ENCODE measurements at regions not wholly inside any gene's neighbourhood (a gene's known extent, or its start where the extent isn't known, plus 50 kb on each side); places are given as distances from the start of the nearest gene placed in this dataset.

DNA sequence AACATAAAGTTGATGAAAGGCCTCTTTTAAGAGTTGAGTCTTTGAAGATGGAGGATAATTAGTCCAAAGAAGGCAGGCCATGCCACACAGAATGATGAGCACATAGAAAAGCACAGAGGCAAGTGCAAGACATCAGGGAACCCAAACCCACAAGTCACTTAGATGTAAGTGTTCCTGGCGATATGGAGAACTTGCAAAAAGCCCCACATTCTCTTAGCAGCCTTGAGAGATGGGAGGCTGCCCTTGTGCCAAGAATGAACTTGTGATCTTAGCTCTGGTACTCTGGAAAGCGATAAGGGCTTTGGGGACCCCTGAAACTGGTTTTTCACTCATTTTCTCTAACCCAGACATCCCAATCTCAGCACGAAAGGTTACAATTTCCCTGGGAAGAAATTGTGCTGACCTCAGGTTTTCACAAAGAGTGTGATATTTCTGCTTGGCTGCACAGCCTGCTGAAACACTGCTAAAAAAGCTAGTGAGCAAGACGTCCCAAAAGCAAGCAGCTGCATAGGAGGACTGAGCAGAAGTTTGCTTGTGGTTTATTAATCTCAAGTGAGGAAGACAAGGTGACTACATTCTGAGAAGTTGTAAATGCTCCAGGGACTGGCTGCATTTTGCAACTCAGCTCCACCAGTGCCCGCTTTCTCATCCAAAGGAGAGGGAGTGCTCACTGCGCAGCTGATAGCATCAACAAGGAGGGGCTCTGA is 496.9 kb upstream of the CAMK1G start:
- TF ChIP-seq, protein P1, sequence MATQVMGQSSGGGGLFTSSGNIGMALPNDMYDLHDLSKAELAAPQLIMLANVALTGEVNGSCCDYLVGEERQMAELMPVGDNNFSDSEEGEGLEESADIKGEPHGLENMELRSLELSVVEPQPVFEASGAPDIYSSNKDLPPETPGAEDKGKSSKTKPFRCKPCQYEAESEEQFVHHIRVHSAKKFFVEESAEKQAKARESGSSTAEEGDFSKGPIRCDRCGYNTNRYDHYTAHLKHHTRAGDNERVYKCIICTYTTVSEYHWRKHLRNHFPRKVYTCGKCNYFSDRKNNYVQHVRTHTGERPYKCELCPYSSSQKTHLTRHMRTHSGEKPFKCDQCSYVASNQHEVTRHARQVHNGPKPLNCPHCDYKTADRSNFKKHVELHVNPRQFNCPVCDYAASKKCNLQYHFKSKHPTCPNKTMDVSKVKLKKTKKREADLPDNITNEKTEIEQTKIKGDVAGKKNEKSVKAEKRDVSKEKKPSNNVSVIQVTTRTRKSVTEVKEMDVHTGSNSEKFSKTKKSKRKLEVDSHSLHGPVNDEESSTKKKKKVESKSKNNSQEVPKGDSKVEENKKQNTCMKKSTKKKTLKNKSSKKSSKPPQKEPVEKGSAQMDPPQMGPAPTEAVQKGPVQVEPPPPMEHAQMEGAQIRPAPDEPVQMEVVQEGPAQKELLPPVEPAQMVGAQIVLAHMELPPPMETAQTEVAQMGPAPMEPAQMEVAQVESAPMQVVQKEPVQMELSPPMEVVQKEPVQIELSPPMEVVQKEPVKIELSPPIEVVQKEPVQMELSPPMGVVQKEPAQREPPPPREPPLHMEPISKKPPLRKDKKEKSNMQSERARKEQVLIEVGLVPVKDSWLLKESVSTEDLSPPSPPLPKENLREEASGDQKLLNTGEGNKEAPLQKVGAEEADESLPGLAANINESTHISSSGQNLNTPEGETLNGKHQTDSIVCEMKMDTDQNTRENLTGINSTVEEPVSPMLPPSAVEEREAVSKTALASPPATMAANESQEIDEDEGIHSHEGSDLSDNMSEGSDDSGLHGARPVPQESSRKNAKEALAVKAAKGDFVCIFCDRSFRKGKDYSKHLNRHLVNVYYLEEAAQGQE (IDR thresholded peaks at IDR 0.05; ENCODE audit: borderline replicate concordance) = no peak
- no peak for TF ChIP-seq SMC3 (conservative IDR thresholded peaks at IDR 0.05; ENCODE audit: poor library complexity)
- TF ChIP-seq RAD21 (conservative IDR thresholded peaks at IDR 0.05) = no peak
- no peak for TF ChIP-seq TAF1 (IDR thresholded peaks at IDR 0.05; ENCODE audit: low read depth)
- TF ChIP-seq EZH2 (IDR thresholded peaks at IDR 0.05; ENCODE audit: borderline replicate concordance, insufficient read depth, low read length, poor library complexity, severe bottlenecking) = no peak
- Histone ChIP-seq H3K9me3 (ENCODE audit: low read length) (no peaks in the 10 kb centered on the region), H3K9ac (ENCODE audit: low read length) (no peak overlapping the region), H3K36me3 (ENCODE audit: insufficient read depth, low read length) (no peaks in the 10 kb centered on the region), H2AFZ (ENCODE audit: low read depth, low read length) (no peak overlapping the region), H3K4me3 (ENCODE audit: low read length) (no peak overlapping the region), H3K9me2 (ENCODE audit: insufficient read depth, low read length) (no peaks in the 10 kb centered on the region), H3K27ac (ENCODE audit: low read length) (no peak overlapping the region), H3K79me2 (replicated peaks; ENCODE audit: insufficient read depth, low read length) (no peaks in the 10 kb centered on the region), H4K20me1 (ENCODE audit: insufficient read depth) (no peaks in the 10 kb centered on the region), H3F3A (ENCODE audit: insufficient read depth, low read length, poor library complexity, severe bottlenecking) (no peaks in the 10 kb centered on the region), H3K4me2 (ENCODE audit: low read length) (no peak overlapping the region), H3K27me3 (ENCODE audit: insufficient read depth, low read depth, low read length) (no peaks in the 10 kb centered on the region)

DNA sequence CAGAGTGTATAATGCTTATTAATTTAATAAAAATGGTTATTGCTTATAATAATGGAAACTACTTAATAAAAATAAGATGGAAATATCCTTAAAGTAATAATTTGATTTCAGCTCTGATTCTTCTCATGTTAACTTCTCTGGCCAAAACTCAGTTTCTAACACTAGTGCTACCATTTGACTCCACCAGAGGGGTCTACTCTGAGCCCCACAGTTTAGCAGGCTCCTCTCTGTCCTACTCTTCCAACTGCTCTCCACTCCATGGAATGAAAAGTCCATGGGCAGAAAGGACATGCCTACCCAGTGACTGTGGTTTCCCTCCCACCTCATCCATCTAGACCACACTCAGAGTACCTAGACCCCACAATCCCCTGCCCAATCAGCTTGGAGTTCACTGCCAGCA is 489.1 kb upstream of the CAMK1G start:
- no peaks in the 10 kb centered on the region for H3K36me3 ChIP-seq (ENCODE audit: insufficient read depth, low read length)
- no peaks in the 10 kb centered on the region for H4K20me1 ChIP-seq (ENCODE audit: insufficient read depth)
- no peaks in the 10 kb centered on the region for H3K9me2 ChIP-seq (ENCODE audit: insufficient read depth, low read length)
- no peak overlapping the region for H2AFZ ChIP-seq (ENCODE audit: low read depth, low read length)
- no peaks in the 10 kb centered on the region for H3K9me3 ChIP-seq (ENCODE audit: low read length)
- no peak for TF ChIP-seq TAF1 (IDR thresholded peaks at IDR 0.05; ENCODE audit: low read depth)
- TF ChIP-seq, protein P1 (IDR thresholded peaks at IDR 0.05; ENCODE audit: borderline replicate concordance) = no peak
- TF ChIP-seq, protein P2, sequence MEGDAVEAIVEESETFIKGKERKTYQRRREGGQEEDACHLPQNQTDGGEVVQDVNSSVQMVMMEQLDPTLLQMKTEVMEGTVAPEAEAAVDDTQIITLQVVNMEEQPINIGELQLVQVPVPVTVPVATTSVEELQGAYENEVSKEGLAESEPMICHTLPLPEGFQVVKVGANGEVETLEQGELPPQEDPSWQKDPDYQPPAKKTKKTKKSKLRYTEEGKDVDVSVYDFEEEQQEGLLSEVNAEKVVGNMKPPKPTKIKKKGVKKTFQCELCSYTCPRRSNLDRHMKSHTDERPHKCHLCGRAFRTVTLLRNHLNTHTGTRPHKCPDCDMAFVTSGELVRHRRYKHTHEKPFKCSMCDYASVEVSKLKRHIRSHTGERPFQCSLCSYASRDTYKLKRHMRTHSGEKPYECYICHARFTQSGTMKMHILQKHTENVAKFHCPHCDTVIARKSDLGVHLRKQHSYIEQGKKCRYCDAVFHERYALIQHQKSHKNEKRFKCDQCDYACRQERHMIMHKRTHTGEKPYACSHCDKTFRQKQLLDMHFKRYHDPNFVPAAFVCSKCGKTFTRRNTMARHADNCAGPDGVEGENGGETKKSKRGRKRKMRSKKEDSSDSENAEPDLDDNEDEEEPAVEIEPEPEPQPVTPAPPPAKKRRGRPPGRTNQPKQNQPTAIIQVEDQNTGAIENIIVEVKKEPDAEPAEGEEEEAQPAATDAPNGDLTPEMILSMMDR (IDR thresholded peaks at IDR 0.05; ENCODE audit: poor library complexity, severe bottlenecking) = no peak
- TF ChIP-seq EZH2 (IDR thresholded peaks at IDR 0.05; ENCODE audit: borderline replicate concordance, insufficient read depth, low read length, poor library complexity, severe bottlenecking) = no peak
- TF ChIP-seq EP300 (conservative IDR thresholded peaks at IDR 0.05; ENCODE audit: poor library complexity, severe bottlenecking) = no peak
- TF ChIP-seq SMC3 (conservative IDR thresholded peaks at IDR 0.05; ENCODE audit: poor library complexity) = no peak
- no peak for TF ChIP-seq RAD21 (conservative IDR thresholded peaks at IDR 0.05)
- TF ChIP-seq POLR2AphosphoS5 (IDR thresholded peaks at IDR 0.05) = no peak
- TF ChIP-seq MXI1 (conservative IDR thresholded peaks at IDR 0.05; ENCODE audit: poor library complexity, severe bottlenecking) = no peak
- H3K27me3 ChIP-seq (ENCODE audit: insufficient read depth, low read depth, low read length) = no peaks in the 10 kb centered on the region
- H3K27ac ChIP-seq (ENCODE audit: low read length) = no peak overlapping the region
- no peaks in the 10 kb centered on the region for H3F3A ChIP-seq (ENCODE audit: insufficient read depth, low read length, poor library complexity, severe bottlenecking)
- H3K4me2 ChIP-seq (ENCODE audit: low read length) = no peak overlapping the region
- no peak overlapping the region for H3K4me3 ChIP-seq (ENCODE audit: low read length)
- H3K79me2 ChIP-seq (replicated peaks; ENCODE audit: insufficient read depth, low read length) = no peaks in the 10 kb centered on the region
- no peak overlapping the region for H3K9ac ChIP-seq (ENCODE audit: low read length)
